Muscle layer of colon (tissue), 2 donors: ENCODE measurements at regions not wholly inside any gene's neighbourhood (a gene's known extent, or its start where the extent isn't known, plus 50 kb on each side); places are given as distances from the start of the nearest gene placed in this dataset.

ENCODE experiments used
- H3K27ac ChIP-seq: one replicate; pipeline ENCODE4 v1.7.0; 2013; ENCODE audit warnings: low read depth, mild to moderate bottlenecking, low read length, moderate library complexity
- H3K27me3 ChIP-seq, 2 donors: one replicate each; pipeline ENCODE4 v1.7.0; 2013; ENCODE audit warnings: low read length in 2 of 2, mild to moderate bottlenecking in 2 of 2; ENCODE audit not compliant: insufficient read depth in 2 of 2, control insufficient read depth in 1 of 2
- H3K36me3 ChIP-seq: one replicate; pipeline ENCODE4 v1.7.0; 2013; ENCODE audit warnings: mild to moderate bottlenecking, low read length; ENCODE audit not compliant: insufficient read depth
- H3K4me1 ChIP-seq: one replicate; pipeline ENCODE4 v1.7.0; 2013; ENCODE audit warnings: mild to moderate bottlenecking, low read length; ENCODE audit not compliant: insufficient read depth
- H3K4me3 ChIP-seq, 2 donors: one replicate each; pipeline ENCODE4 v1.7.0; 2013; ENCODE audit warnings: low read length in 2 of 2, low read depth in 1 of 2, mild to moderate bottlenecking in 1 of 2, moderate library complexity in 1 of 2
- H3K9ac ChIP-seq: one replicate; pipeline ENCODE4 v1.7.0; 2013; ENCODE audit warnings: low read length
- H3K9me3 ChIP-seq: one replicate; pipeline ENCODE4 v1.7.0; 2013; ENCODE audit warnings: mild to moderate bottlenecking, low read length
- donor health status: abdominal sarcoma.
- donor health status: Adenocarcinoma of cecum.

DNA sequence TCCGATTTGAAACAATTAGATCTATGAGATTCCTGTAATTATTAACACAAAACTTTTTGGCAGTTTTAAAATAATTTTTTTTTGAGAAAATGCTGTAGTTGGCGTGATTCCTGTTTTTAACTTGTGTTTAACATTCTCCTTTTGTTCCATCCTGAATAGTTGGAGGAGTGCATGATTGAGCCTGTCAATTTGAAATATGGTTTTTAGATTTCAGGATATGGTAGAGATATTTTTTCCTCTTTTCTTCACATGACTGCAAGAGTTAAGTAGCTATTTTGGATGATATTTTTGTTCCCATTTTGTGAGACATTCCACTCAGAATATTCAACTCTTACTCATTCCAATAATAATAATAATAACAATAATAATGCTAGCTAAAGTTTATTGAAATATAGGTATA lies 241.7 kb upstream of the MAN1A1 start:
- H3K4me1 ChIP-seq = no peaks in the 10 kb centered on the region
- no peaks in the 10 kb centered on the region for H3K9me3 ChIP-seq
- no peak overlapping the region for H3K9ac ChIP-seq
- H3K27me3 ChIP-seq = no peaks in the 10 kb centered on the region
- H3K4me3 ChIP-seq = no peak overlapping the region
- no peak overlapping the region for H3K27ac ChIP-seq
- no peaks in the 10 kb centered on the region for H3K36me3 ChIP-seq

DNA sequence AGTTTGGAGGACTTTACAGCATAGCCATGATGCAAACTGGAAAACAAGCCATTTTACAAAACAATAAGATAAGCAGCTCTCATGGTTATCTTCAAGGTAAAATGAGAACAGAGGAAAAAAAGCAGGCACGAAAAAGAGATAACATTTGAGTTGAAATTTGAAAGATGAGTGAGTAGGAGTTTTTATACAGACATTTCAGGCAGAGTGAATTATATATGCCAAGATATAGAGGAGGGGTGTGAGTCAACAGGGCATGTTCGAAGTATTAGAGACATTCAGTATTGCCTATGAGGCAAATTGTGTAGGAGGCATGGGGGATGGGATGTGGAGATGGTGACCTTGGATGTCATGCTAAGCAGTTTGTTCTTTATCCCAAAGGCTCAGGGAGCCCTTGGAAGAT lies 240.5 kb upstream of the MAN1A1 start:
- Histone ChIP-seq H3K4me1 (no peaks in the 10 kb centered on the region), H3K27ac (no peak overlapping the region), H3K9ac (no peak overlapping the region), H3K9me3 (no peaks in the 10 kb centered on the region), H3K4me3 (no peak overlapping the region), H3K27me3 (no peaks in the 10 kb centered on the region), H3K36me3 (no peaks in the 10 kb centered on the region)

DNA sequence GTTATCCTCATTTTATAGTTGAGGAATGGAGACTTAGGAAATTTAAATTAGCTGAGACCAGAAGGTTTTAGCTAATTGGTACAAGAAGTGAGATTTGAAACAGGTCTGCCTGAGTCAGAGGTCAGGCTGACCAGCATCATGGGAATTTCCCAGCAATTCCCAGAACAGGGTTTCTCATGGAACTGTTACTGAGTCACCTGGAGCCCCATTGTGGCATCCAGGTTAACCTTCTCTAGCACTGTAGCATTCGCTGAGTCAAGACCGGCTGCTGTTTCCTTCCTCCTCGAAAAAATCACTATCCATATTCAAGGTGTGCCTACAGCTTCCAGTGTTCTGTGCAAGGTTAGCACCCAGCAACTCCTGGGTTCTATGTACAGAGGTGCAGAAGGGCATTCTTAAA lies 238.0 kb upstream of the MAN1A1 start:
- Histone ChIP-seq H3K27ac (no peak overlapping the region), H3K9ac (no peak overlapping the region), H3K9me3 (no peaks in the 10 kb centered on the region), H3K4me1 (no peaks in the 10 kb centered on the region), H3K4me3 (no peak overlapping the region), H3K27me3 (no peaks in the 10 kb centered on the region), H3K36me3 (no peaks in the 10 kb centered on the region)

DNA sequence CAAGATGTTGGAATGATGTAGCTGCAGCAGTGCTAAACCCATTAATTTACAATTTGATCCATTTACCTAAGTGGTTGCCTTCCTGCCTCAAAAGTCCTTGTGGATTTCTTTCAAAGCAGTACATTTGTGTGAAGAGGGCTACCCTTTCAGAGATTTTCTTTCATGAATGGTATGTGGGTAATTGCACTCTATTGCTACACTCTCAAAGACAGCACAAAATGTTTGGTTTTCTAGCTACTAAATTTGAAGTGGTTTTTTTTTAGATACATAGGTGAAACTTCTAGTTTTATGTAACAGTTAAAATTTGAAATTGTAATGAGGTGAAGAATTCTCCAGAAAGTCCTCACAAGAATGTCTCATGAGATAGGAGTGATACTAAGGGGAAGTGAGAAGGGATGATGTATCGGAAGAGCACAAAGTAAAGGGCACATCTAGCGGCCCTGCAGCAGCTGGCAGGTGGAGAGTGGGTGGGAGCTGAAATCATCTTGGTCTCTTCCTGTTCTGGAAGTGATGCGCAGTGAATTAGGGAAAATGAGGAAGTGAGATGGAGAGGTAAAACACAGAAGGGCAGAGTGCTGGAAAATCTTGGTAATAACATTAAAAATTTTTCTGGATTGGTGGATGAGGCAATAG lies 236.8 kb upstream of the MAN1A1 start:
- Histone ChIP-seq H3K27me3 (no peaks in the 10 kb centered on the region), H3K27ac (no peak overlapping the region), H3K9ac (no peak overlapping the region), H3K4me1 (no peaks in the 10 kb centered on the region), H3K9me3 (no peaks in the 10 kb centered on the region), H3K4me3 (no peak overlapping the region), H3K36me3 (no peaks in the 10 kb centered on the region)

DNA sequence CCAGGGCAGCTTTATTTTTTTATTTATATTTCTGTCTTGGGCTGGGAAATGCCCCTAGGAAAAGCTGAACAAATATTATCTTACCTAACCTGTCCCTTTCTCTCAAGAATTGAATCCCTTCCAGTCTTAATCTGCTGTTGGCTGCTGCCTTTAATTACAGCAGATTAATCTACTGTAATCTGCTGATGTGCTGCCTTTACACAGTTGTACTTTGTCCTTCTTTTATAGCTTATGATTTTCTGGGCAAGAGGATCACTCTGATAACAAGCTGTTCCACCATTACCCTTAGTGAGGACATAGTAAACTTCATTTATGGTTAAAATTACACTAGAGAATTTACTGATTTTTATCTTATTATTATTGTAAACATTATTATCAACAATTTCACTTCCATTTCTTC lies 234.5 kb upstream of the MAN1A1 start:
- Histone ChIP-seq H3K27me3 (no peaks in the 10 kb centered on the region), H3K4me3 (no peak overlapping the region), H3K36me3 (no peaks in the 10 kb centered on the region), H3K4me1 (no peaks in the 10 kb centered on the region), H3K9ac (no peak overlapping the region), H3K27ac (no peak overlapping the region), H3K9me3 (no peaks in the 10 kb centered on the region)

DNA sequence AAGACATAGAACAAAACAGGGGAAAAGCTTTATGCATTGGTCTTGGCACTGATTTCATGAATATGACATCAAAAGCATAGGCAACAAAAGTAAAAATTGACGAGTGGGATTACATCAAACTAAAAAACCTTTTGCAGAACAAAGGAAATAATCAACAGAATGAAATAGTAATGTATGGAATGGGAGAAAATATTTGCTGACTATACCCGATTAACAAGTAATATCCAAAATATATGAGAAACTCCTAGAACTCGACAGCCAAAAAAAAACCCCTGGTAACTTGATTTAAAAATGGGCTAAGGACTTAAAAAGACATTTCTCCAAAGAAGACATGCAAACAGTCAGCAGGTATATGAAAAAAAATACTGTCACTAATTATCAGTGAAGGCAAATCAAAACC lies 231.7 kb upstream of the MAN1A1 start:
- H3K4me1 ChIP-seq = no peaks in the 10 kb centered on the region
- H3K27ac ChIP-seq = no peak overlapping the region
- H3K4me3 ChIP-seq = no peak overlapping the region
- no peaks in the 10 kb centered on the region for H3K9me3 ChIP-seq
- H3K9ac ChIP-seq = no peak overlapping the region
- H3K27me3 ChIP-seq = no peaks in the 10 kb centered on the region
- H3K36me3 ChIP-seq = no peaks in the 10 kb centered on the region

DNA sequence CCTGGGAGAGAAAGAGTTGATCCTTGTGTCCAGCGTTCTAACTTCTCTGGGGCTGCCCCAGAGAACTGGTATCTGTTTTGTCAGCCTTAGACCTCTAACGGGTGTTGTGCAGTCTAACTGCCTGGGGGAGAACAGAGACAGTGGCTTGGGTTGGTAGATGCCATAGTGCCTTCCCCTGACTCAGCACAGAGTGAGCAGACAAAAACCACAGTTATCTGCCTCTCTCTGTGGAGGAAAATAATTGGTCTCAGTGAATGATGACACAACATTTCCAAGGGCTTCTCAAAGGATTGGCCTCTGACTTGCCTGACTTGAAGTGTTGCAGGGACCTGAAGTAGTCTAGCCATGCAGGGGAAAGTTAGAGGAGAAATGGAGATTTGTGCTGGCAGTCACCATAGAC lies 226.2 kb upstream of the MAN1A1 start:
- Histone ChIP-seq H3K9ac (no peak overlapping the region), H3K4me1 (no peaks in the 10 kb centered on the region), H3K27me3 (no peaks in the 10 kb centered on the region), H3K4me3 (no peak overlapping the region), H3K36me3 (no peaks in the 10 kb centered on the region), H3K27ac (no peak overlapping the region), H3K9me3 (no peaks in the 10 kb centered on the region)

DNA sequence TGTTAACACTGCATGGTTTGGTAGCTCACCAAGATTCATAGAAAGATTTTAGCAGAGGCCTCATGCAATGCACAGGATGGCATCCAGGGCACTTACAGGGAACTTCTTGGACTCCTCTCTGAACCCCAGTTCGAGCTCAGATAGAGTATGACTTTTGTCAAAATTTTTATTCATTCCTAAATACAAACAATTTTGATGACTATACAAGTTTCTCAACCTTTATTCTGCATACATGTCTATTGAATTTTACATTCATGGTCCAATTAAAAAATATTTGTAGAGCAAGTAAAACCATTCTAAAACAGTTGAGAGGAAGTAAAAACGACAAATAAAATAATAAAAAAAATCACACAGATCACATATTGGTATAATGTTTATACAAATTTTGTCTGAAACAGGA lies 219.0 kb upstream of the MAN1A1 start:
- Histone ChIP-seq H3K4me1 (no peaks in the 10 kb centered on the region), H3K4me3 (no peak overlapping the region), H3K9ac (no peak overlapping the region), H3K36me3 (no peaks in the 10 kb centered on the region), H3K9me3 (no peaks in the 10 kb centered on the region), H3K27ac (no peak overlapping the region), H3K27me3 (no peaks in the 10 kb centered on the region)

DNA sequence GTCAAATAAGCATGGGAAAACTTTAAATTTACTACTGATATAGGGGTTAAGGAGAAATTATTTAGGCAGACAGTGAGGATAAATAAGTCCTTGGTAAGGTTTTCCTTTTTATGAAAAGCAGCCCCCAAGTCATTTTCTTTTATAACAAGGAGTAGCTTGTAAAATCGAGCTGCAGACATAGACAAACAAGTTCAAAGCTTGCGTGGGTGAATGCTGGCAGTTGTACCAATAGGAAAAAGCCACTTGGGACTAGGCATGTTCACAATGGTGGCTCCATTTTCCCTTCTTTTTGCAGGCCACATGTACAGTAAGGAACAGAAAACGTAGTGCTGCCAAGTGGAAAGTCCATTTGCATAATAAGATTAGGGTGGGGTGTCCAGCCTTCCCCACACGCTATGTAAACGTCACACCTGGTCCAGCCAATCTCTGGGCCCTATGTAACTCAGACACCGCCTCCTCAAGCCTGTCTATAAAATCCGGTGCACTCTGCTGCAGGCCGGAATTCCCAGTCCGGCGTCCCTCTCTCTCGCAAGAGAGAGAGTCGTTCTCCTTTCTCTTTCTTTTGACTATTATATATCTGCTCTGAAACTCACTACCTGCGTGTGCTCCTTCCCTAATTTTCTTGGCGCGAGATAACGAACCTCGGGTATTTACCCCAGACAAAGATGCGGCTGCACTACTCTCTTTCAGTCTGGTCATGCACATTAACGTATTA lies 217.1 kb upstream of the MAN1A1 start:
- no peak overlapping the region for H3K9ac ChIP-seq
- H3K27me3 ChIP-seq = no peaks in the 10 kb centered on the region
- no peaks in the 10 kb centered on the region for H3K9me3 ChIP-seq
- no peaks in the 10 kb centered on the region for H3K4me1 ChIP-seq
- no peak overlapping the region for H3K27ac ChIP-seq
- H3K36me3 ChIP-seq = no peaks in the 10 kb centered on the region
- H3K4me3 ChIP-seq = no peak overlapping the region

DNA sequence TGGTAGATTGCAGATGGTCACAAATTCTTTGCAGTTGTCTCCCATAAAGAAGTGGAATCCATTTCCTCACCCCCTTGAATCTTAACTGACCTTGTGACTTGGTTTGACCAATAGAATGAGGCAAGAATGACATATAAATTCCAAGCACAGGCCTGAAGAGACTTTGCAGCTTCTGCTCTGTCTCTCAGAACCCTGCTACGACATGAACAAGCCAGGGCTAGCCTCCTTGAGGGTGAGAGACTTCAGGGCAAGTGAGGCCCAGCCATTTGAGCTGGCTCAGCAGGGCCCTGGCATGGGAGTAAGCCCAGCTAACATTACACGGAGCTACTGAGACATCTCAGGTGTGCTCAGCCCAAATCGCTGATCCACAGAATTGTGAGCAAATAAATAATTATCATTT lies 216.3 kb upstream of the MAN1A1 start:
- no peaks in the 10 kb centered on the region for H3K9me3 ChIP-seq
- no peak overlapping the region for H3K4me3 ChIP-seq
- H3K36me3 ChIP-seq = no peaks in the 10 kb centered on the region
- no peak overlapping the region for H3K27ac ChIP-seq
- H3K27me3 ChIP-seq = no peaks in the 10 kb centered on the region
- H3K9ac ChIP-seq = no peak overlapping the region
- no peaks in the 10 kb centered on the region for H3K4me1 ChIP-seq

DNA sequence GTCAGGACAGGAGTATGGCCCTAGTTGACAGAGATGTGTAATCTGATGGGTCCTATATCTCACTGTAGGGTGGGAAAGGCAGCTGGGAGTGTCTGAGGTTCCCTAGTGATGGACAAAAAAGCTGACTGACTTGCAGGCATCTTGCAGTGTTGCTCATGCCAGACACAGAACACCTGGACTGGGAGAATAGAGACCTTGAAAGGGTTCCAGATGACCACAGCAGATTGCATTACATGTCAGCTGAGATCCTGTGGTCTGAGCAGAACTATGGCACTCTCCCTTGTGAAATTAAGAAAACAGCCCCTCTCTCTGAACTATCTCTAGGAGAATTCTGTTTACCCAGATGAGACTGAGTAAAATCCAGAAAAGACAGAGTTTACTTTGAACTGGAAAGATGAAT lies 212.6 kb upstream of the MAN1A1 start:
- H3K9ac ChIP-seq = no peak overlapping the region

DNA sequence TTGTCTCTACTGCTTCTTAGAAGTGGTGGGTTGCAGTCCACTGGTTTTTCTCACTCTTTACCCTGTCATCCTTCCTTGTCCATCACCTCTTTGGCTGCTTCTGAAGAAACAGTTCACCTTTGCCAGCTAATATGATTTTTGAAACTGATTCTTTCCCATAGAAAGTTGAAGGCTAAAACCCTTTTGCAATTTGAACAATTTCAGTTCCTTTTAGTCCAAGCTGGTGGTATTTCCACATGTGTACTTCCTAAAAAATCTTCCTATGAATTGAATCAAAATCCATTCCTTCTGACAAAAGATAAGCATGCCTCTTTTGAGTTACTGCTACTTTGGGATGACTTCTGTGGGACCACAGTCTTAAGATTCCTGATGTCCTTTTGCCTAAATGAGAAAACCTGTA lies 210.0 kb upstream of the MAN1A1 start:
- Histone ChIP-seq H3K4me1 (no peaks in the 10 kb centered on the region), H3K27me3 (no peaks in the 10 kb centered on the region), H3K9me3 (no peaks in the 10 kb centered on the region), H3K4me3 (no peak overlapping the region), H3K36me3 (no peaks in the 10 kb centered on the region), H3K27ac (no peak overlapping the region), H3K9ac (no peak overlapping the region)

More for the DNA sequence above, 212.6 kb upstream of the MAN1A1 start:
- H3K4me3 ChIP-seq = no peak overlapping the region
- no peak overlapping the region for H3K27ac ChIP-seq
- no peaks in the 10 kb centered on the region for H3K4me1 ChIP-seq
- no peaks in the 10 kb centered on the region for H3K36me3 ChIP-seq
- H3K27me3 ChIP-seq = no peaks in the 10 kb centered on the region
- H3K9me3 ChIP-seq = no peaks in the 10 kb centered on the region
